Adrenal gland (tissue), 9 donors: ENCODE measurements at regions not wholly inside any gene's neighbourhood (a gene's known extent, or its start where the extent isn't known, plus 50 kb on each side); places are given as distances from the start of the nearest gene placed in this dataset.

Experiments
- DNase-seq, 7 donors: peaks; one replicate each; pipeline ENCODE4 v3.0.0-alpha.2; 2019 to 2020
- H3K27ac ChIP-seq, 5 donors: fragments of 200-600 bp; sonication (generic) in 4 of 5; 1 replicate in 3 of 5; 2 replicates in 2 of 5; pipeline versions ENCODE4 v1.5.1 to v1.8.0; 2016 to 2020; ENCODE audit warnings: mild to moderate bottlenecking in 1 of 5
- H3K27me3 ChIP-seq: fragments of 200-600 bp; 2 replicates; pipeline ENCODE4 v1.8.0; 2021
- H3K36me3 ChIP-seq, 2 donors: fragments of 200-600 bp; replicated peaks in 1 of 2; 1 replicate in 1 of 2; 2 replicates in 1 of 2; pipeline versions ENCODE4 v1.5.1 to v1.8.0; 2018 to 2022
- H3K4me1 ChIP-seq, 2 donors: fragments of 200-600 bp; replicated peaks in 1 of 2; 1 replicate in 1 of 2; 2 replicates in 1 of 2; pipeline versions ENCODE4 v1.5.1 to v1.8.0; 2018 to 2021
- H3K4me3 ChIP-seq, 4 donors: fragments of 200-600 bp; sonication (generic) in 3 of 4; one replicate each; pipeline ENCODE4 v1.5.1; 2016 to 2018
- H3K9me3 ChIP-seq, 3 donors: fragments of 200-600 bp; sonication (generic) in 1 of 3; replicated peaks in 1 of 3; 1 replicate in 2 of 3; 2 replicates in 1 of 3; pipeline versions ENCODE4 v1.5.1 to v1.8.0; 2016 to 2021
- POLR2A ChIP-seq, 2 donors: fragments of 450-650 bp; IDR thresholded peaks; one replicate each; pipeline ENCODE4 v1.6.1; 2017; ENCODE audit warnings: antibody characterized with exemption in 2 of 2, mild to moderate bottlenecking in 2 of 2, moderate library complexity in 1 of 2
- WGBS, 4 donors: extraction: QIAGEN DNeasy Blood & Tissue Kit in 2 of 4; methylation state at CpG; one replicate each; pipeline versions ENCODE4 v1.1.5 to v1.1.7; 2013 to 2017; 5-methylcytosine and 5-hydroxymethylcytosine counted together
- intact Hi-C, 2 donors: fragments of 100-400 bp; cut with DNase I; formaldehyde crosslinking; loops; one replicate each; pipeline versions ENCODE4 v1.14.1 to v1.15.0; 2022 to 2023
- TF ChIP-seq, protein P1 (sequence below), 6 experiments: fragments of 450-650 bp in 4 of 6; fragments of 200-600 bp in 2 of 6; sonication (generic) in 1 of 6; IDR thresholded peaks; 1 replicate in 5 of 6; 2 replicates in 1 of 6; pipeline versions ENCODE4 v1.5.1 to v1.8.0; 2016 to 2021; ENCODE audit warnings: antibody characterized with exemption in 6 of 6, mild to moderate bottlenecking in 2 of 6, moderate library complexity in 1 of 6
- donor health status: healthy with polysubstance abuse.
- donor health status: Bipolar disorder and iron deficiency.
- donor health status: DM: yes; HTN: yes; CAD: no.
- donor health status: DM: no; HTN: no; CAD: no.
- donor health status: DM: no; HTN: no; CAD: no.

DNA sequence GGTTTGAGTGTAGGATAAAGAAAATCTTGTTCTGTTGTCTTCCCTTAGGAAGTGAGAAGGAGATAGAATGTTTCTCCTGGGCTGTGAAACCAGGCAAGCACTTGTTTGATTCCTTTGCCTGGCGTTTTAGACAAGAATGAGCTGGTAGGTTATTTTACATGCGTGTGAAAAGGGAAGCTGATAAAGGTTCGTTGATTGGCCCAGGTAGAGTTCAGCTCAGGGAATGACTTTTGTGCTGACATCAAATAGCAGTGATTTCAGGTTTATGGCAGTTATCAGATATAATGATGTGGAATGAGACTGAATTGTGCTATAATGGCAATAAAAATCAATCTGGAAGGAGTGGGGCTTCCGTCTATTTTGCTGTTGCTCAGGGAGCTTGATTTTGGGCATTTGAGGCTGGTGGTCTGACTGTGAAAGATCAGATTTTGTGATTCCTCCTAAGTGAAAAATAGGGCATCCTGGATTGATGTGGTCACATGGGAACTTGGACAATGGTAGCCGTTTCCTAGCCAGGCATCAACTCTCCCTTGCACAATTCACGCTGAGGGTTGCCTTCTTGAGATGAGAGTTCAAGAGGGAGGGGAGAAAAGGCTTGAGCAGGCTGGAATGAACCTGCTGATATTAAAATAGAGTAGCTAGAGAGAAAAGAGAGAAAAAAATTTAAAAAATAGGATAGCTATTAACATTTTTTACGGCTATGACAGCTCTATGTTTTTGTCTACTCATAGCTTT lies 388.9 kb downstream of the EDEM1 start:
- H3K27me3 ChIP-seq, result no peaks in the 10 kb centered on the region

DNA sequence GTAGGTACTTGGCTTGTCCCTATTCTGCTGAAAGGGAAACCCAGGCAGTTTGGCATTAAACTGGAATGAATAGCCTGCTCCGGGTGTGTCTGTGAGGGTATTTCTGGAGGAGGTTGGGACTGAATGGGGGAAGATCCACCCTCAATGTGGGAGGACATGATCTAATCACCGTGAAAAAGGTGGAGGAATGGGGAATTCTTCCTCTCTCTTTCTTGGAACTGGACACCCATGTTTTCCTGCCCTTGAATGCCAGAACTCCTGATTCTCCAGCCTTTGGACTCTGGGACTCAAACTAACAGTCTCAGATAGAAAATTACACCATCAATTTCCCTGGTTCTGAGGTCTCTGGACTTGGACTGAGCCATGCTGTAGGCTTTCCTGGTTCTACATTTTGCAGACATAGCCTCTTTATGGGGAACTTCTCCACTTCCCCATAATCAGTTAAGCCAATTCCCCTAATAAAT lies 391.7 kb downstream of the EDEM1 start:
- Histone ChIP-seq H3K27ac (no peak overlapping the region), H3K36me3 (no peaks in the 10 kb centered on the region), H3K27me3 (no peaks in the 10 kb centered on the region), H3K4me3 (no peak overlapping the region), H3K9me3 (no peaks in the 10 kb centered on the region), H3K4me1 (no peaks in the 10 kb centered on the region)
- no peak for TF ChIP-seq POLR2A (IDR thresholded peaks at IDR 0.05)
- intact Hi-C loops, result no loop called here
- DNase-seq, result no peak
- 73 to 79% (median 78%) methylated on average over 2 of the region's 2 CpGs for WGBS, 4 donors

More for the DNA sequence above, 388.9 kb downstream of the EDEM1 start:
- intact Hi-C loops, result no loop called here
- no peaks in the 10 kb centered on the region for H3K4me1 ChIP-seq
- H3K9me3 ChIP-seq, result no peaks in the 10 kb centered on the region
- H3K36me3 ChIP-seq, result no peaks in the 10 kb centered on the region
- no peak overlapping the region for H3K27ac ChIP-seq
- no peak for DNase-seq
- no peak for TF ChIP-seq POLR2A (IDR thresholded peaks at IDR 0.05)
- TF ChIP-seq, protein P1, sequence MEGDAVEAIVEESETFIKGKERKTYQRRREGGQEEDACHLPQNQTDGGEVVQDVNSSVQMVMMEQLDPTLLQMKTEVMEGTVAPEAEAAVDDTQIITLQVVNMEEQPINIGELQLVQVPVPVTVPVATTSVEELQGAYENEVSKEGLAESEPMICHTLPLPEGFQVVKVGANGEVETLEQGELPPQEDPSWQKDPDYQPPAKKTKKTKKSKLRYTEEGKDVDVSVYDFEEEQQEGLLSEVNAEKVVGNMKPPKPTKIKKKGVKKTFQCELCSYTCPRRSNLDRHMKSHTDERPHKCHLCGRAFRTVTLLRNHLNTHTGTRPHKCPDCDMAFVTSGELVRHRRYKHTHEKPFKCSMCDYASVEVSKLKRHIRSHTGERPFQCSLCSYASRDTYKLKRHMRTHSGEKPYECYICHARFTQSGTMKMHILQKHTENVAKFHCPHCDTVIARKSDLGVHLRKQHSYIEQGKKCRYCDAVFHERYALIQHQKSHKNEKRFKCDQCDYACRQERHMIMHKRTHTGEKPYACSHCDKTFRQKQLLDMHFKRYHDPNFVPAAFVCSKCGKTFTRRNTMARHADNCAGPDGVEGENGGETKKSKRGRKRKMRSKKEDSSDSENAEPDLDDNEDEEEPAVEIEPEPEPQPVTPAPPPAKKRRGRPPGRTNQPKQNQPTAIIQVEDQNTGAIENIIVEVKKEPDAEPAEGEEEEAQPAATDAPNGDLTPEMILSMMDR (IDR thresholded peaks at IDR 0.05), result no peak
- 66 to 68% (median 68%) methylated on average over 7 of the region's 7 CpGs for WGBS, 4 donors
- no peak overlapping the region for H3K4me3 ChIP-seq

DNA sequence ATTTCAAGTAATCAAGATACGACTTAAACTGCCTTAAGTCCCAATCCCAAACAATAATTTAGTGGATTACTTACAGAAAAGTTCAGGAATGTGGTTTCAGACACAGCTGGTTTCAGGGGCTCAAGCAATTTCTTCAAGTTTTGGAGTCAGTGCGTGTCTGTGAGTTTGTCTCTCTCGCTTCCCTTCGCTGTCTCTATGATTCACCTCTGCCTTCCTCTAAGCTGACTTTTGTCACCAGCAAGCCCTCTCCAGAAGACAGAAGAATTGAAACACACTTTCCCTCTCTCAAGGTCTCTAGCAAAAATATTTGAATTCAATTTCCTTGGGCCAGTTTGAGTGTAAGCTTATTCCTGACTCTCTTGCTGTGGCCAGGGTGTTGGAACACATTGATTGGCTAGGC lies 392.4 kb downstream of the EDEM1 start:
- no peak overlapping the region for H3K4me3 ChIP-seq
- H3K4me1 ChIP-seq, result no peaks in the 10 kb centered on the region
- no peaks in the 10 kb centered on the region for H3K9me3 ChIP-seq
- H3K36me3 ChIP-seq, result no peaks in the 10 kb centered on the region
- no peaks in the 10 kb centered on the region for H3K27me3 ChIP-seq
- TF ChIP-seq, protein P1 (IDR thresholded peaks at IDR 0.05), result no peak
- TF ChIP-seq POLR2A (IDR thresholded peaks at IDR 0.05), result no peak
- intact Hi-C loops, result no loop called here
- WGBS, 4 donors, result 79 to 86% (median 81%) methylated on average over 4 of the region's 4 CpGs
- no peak overlapping the region for H3K27ac ChIP-seq
- DNase-seq, result no peak

DNA sequence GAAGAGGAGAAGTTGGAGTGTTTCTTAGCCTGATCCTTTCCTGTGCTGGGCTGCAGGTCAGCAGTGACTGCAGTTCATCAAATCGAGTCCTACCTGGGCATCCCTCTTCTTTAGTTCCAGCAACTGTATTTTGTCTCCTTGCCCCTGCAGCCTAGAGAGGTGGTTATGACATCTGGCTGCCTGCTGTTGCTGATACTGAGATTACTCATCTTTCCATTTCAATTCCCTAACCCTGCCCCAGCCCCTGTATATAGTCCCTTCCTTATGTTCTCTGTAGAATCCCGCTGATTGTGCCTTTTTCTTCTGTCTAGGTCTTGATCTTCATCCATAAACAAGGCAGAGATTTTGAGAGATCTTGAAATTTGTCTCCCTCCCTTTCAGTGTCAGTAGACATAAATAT lies 393.3 kb downstream of the EDEM1 start:
- no peak overlapping the region for H3K4me3 ChIP-seq
- H3K4me1 ChIP-seq, result no peaks in the 10 kb centered on the region
- DNase-seq, result no peak
- H3K36me3 ChIP-seq, result no peaks in the 10 kb centered on the region
- intact Hi-C loops, result no loop called here
- no peaks in the 10 kb centered on the region for H3K9me3 ChIP-seq
- TF ChIP-seq, protein P1 (IDR thresholded peaks at IDR 0.05), result no peak
- TF ChIP-seq POLR2A (IDR thresholded peaks at IDR 0.05), result no peak
- H3K27ac ChIP-seq, result no peak overlapping the region
- no peaks in the 10 kb centered on the region for H3K27me3 ChIP-seq
- 54 to 63% (median 58%) methylated on average over 2 of the region's 2 CpGs for WGBS, 4 donors

DNA sequence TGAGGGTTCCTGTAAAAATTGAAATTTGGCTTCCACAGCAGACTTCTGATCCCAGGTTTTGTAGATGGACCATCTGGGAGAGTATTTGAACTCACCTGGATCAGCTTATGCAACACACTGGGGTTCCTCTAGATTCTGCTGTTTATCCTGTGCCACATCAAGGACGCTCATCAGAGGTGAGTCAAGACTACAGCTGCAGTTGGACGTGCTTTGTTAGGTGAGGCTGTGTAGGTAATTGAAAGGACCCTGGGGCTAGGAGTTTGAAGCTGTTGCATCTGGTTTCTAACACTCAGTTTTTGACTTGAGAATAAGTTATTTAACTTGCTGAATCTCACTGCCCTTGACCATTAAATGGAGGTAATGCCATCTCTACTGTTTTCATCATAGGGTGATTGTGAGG lies 394.2 kb downstream of the EDEM1 start:
- H3K9me3 ChIP-seq, result no peaks in the 10 kb centered on the region
- intact Hi-C loops, result no loop called here
- H3K27ac ChIP-seq, result no peak overlapping the region
- DNase-seq, result no peak
- H3K4me1 ChIP-seq, result no peaks in the 10 kb centered on the region
- no peaks in the 10 kb centered on the region for H3K27me3 ChIP-seq
- TF ChIP-seq POLR2A (IDR thresholded peaks at IDR 0.05), result no peak
- TF ChIP-seq, protein P1 (IDR thresholded peaks at IDR 0.05), result no peak
- 54 to 71% (median 58%) methylated on average over 2 of the region's 2 CpGs for WGBS, 4 donors
- no peak overlapping the region for H3K4me3 ChIP-seq
- H3K36me3 ChIP-seq, result no peaks in the 10 kb centered on the region
